ENCODE measurements at regions not wholly inside any gene's neighbourhood (a gene's known extent, or its start where the extent isn't known, plus 50 kb on each side); places are given as distances from the start of the nearest gene placed in this dataset.
"Not testable (repeated sequence)": the region's sequence is repeated elsewhere in the genome, so short reads cannot be mapped to it uniquely, and the experiment has no call there.

DNA sequence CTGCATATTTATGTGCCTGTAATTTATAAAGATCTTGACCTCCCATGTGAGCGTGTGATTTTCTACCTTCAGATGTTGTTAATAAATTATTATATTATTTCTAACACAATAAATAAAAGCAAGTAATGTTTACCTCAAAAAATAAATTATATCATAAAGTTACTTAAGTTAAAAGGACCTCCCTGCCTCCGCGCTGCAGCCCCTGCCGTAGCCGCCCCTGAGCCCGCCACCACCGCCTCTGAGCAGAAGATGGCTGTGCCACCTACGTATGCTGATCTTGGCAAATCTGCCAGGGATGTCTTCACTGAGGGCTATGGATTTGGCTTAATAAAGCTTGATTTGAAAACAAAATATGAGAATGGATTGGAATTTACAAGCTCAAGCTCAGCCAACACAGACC is 119.6 kb upstream of the BRWD3 start:
- no peak for TF ChIP-seq EP300 (IDR thresholded peaks at IDR 0.05)
- TF ChIP-seq, protein P1, sequence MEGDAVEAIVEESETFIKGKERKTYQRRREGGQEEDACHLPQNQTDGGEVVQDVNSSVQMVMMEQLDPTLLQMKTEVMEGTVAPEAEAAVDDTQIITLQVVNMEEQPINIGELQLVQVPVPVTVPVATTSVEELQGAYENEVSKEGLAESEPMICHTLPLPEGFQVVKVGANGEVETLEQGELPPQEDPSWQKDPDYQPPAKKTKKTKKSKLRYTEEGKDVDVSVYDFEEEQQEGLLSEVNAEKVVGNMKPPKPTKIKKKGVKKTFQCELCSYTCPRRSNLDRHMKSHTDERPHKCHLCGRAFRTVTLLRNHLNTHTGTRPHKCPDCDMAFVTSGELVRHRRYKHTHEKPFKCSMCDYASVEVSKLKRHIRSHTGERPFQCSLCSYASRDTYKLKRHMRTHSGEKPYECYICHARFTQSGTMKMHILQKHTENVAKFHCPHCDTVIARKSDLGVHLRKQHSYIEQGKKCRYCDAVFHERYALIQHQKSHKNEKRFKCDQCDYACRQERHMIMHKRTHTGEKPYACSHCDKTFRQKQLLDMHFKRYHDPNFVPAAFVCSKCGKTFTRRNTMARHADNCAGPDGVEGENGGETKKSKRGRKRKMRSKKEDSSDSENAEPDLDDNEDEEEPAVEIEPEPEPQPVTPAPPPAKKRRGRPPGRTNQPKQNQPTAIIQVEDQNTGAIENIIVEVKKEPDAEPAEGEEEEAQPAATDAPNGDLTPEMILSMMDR (IDR thresholded peaks at IDR 0.05) = no peak
- no peak for TF ChIP-seq POLR2A (IDR thresholded peaks at IDR 0.05)

DNA sequence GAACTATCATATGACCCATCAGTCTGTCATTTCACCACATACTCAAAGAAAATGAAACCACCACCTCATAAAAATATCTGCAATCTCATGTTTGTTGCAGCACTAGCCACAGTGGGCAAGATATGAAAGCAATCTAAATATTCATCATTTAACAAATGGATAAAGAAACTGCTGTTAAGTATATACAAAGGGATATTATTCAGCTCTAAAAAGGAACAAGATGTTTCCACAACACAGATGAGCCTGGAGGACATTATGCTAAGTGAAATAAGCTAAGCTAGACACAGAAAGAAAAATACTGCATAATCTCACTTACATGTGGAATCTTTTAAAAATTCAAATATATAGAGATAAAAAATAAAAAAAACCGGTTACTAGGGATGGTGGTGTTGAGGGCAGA is 108.2 kb upstream of the BRWD3 start:
- WGBS, 2 donors (ENCODE audit: low coverage in 1 of 2) = 67 to 71% methylated on average over 1 of the region's 1 CpG
- TF ChIP-seq, protein P1 (IDR thresholded peaks at IDR 0.05) = no peak
- TF ChIP-seq POLR2A (IDR thresholded peaks at IDR 0.05) = no peak
- TF ChIP-seq EP300 (IDR thresholded peaks at IDR 0.05) = no peak
- no peak for TF ChIP-seq POLR2AphosphoS5 (IDR thresholded peaks at IDR 0.05)
- Histone ChIP-seq H3K36me3 (no peaks in the 10 kb centered on the region), H3K4me3 (no peak overlapping the region), H3K27me3 (no peaks in the 10 kb centered on the region), H3K4me1 (no peaks in the 10 kb centered on the region), H3K27ac (no peak overlapping the region), H3K9me3 (no peaks in the 10 kb centered on the region)
- no peak for ATAC-seq

More for the DNA sequence above, 119.6 kb upstream of the BRWD3 start:
- no peak for ATAC-seq
- Histone ChIP-seq H3K27me3 (no peaks in the 10 kb centered on the region), H3K27ac (no peak overlapping the region), H3K4me1 (no peaks in the 10 kb centered on the region), H3K4me3 (no peak overlapping the region), H3K36me3 (no peaks in the 10 kb centered on the region), H3K9me3 (peaks cover 0 to 5% (median 0%) of the 10 kb centered on the region in 3 donors)
- 67 to 88% methylated on average over 4 to 8 of the region's 8 CpGs for WGBS, 2 donors (ENCODE audit: low coverage in 1 of 2)

DNA sequence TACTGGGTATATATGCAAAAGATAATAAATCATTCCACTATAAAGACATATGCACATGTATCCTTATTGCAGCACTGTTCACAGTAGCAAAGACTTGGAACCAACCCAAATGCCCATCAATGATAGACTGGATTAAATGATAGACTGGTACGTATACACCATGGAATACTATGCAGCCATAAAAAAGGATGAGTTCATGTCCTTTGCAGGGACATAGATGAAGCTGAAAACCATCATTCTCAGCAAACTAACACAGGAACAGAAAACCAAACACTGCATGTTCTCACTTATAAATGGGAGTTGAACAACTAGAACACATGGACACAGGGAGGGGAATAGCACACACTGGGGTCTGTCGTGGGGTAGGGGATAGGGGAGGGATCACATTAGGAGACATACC is 102.7 kb upstream of the BRWD3 start:
- H3K36me3 ChIP-seq, H3K4me1 ChIP-seq, H3K27me3 ChIP-seq, ATAC-seq, H3K9me3 ChIP-seq, H3K4me3 ChIP-seq, H3K27ac ChIP-seq: not testable (repeated sequence)
- WGBS, 2 donors (ENCODE audit: low coverage in 1 of 2) = 88% methylated on average over 2 of the region's 2 CpGs; no CpG with 5 or more reads in 1 of the 2 donors

DNA sequence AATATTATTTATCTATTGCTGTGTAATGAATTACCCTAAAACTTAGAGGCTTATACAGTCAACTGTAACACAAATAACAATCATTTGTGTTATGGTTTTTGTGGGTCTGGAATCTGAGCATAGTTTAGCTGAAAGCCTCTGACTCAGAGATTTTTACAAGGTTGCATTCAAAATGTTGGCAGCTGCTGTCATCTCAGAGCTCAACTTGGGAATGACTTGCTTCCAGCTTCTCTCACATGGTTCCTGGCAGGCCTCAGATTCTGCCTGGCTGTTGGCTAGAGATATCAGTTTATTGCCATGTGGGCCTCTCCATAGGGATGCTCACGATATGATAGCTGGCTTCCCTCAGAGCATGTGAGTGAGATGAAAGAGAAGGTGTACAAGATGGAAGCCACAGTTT is 70.2 kb upstream of the BRWD3 start:
- WGBS, 2 donors (ENCODE audit: low coverage in 1 of 2) = 20% methylated on average over 1 of the region's 1 CpG; no CpG with 5 or more reads in 1 of the 2 donors
- no peak for ATAC-seq

DNA sequence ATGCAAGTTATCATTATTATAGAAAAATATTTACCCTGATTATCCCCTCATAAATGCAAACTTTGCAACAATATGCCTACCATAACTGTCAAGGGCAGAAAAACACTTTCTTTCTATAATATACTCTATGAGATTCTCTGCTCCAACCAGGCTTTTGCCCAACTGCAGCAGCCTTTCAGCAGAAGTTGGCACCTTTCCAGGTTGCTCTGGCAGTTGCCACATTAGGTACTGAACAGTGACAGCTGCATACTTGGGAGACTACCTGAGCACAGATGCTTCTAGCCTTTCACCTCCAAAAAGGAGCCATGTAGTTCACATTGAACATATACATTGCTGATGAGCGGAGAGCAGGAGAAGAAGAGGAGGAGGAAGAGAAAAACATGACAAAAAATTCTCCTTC is 69.5 kb upstream of the BRWD3 start:
- H3K27ac ChIP-seq = no peak overlapping the region
- 100% methylated on average over 1 of the region's 1 CpG; no CpG with 5 or more reads in 1 of the 2 donors for WGBS, 2 donors (ENCODE audit: low coverage in 1 of 2)
- no peak for ATAC-seq

More for the DNA sequence above, 70.2 kb upstream of the BRWD3 start:
- Histone ChIP-seq H3K36me3 (no peaks in the 10 kb centered on the region), H3K9me3 (no peaks in the 10 kb centered on the region), H3K27me3 (no peaks in the 10 kb centered on the region), H3K4me3 (no peak overlapping the region), H3K4me1 (no peaks in the 10 kb centered on the region), H3K27ac (no peak overlapping the region)
- TF ChIP-seq, protein P1 (IDR thresholded peaks at IDR 0.05) = no peak
- TF ChIP-seq EP300 (IDR thresholded peaks at IDR 0.05) (no peak), POLR2A (IDR thresholded peaks at IDR 0.05) (no peak), POLR2AphosphoS5 (IDR thresholded peaks at IDR 0.05) (no peak)

DNA sequence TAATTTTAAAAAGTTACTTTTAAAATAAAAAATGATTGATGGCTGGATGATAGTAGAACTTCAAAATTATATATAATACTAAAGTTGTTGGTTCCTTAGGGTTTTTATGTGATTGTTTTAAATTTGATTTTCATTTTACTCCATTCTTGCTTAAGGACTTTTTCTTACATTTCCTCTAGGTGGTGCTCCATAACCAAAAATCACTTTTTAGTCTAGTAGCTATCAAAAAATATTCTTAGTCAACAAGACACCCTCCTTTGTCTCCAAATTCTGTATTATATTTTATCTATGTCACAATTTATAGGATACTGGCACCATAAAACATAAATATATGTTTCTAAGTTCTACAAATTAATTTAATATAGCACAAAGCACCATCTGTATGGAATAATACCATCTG is 67.2 kb upstream of the BRWD3 start:
- Histone ChIP-seq H3K27me3 (no peaks in the 10 kb centered on the region), H3K36me3 (no peaks in the 10 kb centered on the region), H3K4me1 (no peaks in the 10 kb centered on the region), H3K4me3 (no peak overlapping the region), H3K9me3 (no peaks in the 10 kb centered on the region), H3K27ac (no peak overlapping the region)
- ATAC-seq = no peak
- no peak for TF ChIP-seq EP300 (IDR thresholded peaks at IDR 0.05)
- TF ChIP-seq, protein P1 (IDR thresholded peaks at IDR 0.05) = peak in 1 of 4 experiments; percentile 49

More for the DNA sequence above, 69.5 kb upstream of the BRWD3 start:
- no peaks in the 10 kb centered on the region for H3K36me3 ChIP-seq
- no peak for TF ChIP-seq EP300 (IDR thresholded peaks at IDR 0.05)
- H3K9me3 ChIP-seq = no peaks in the 10 kb centered on the region
- H3K4me1 ChIP-seq = no peaks in the 10 kb centered on the region
- no peaks in the 10 kb centered on the region for H3K27me3 ChIP-seq
- H3K4me3 ChIP-seq = no peak overlapping the region

Small RNA genes lying in the stretch of these regions (small RNA-seq; reads per million reads assigned to genes)
- gene RNU6-493P = 0 reads per million in 4 donors
